DND-41 (cell line): ENCODE measurements at regions not wholly inside any gene's neighbourhood (a gene's known extent, or its start where the extent isn't known, plus 50 kb on each side); places are given as distances from the start of the nearest gene placed in this dataset.

ENCODE experiments used
- ATAC-seq: fragments of 200-7000 bp; cut with Tn5 transposase; 3 replicates; pipeline ENCODE4 v1.9.1; 2021; ENCODE audit warnings: low read depth; ENCODE audit not compliant: insufficient read depth
- DNase-seq: peaks from one replicate; pipeline ENCODE4 v3.0.0-alpha.2; 2020
- H2AFZ ChIP-seq: 2 replicates; pipeline ENCODE4 v1.6.0; 2012; ENCODE audit warnings: low read depth, low read length
- H3K27ac ChIP-seq: 2 replicates; pipeline ENCODE4 v1.5.1; 2012; ENCODE audit warnings: low read length, inconsistent platforms
- H3K27me3 ChIP-seq: fragments of 200-600 bp; sonication (generic); 2 replicates; pipeline ENCODE4 v1.6.0; 2012; ENCODE audit warnings: low read length, mild to moderate bottlenecking, inconsistent platforms; ENCODE audit not compliant: insufficient read depth, poor library complexity
- H3K36me3 ChIP-seq: 2 replicates; pipeline ENCODE4 v1.5.1; 2012; ENCODE audit warnings: low read length, inconsistent platforms; ENCODE audit not compliant: insufficient read depth
- H3K4me1 ChIP-seq: 2 replicates; pipeline ENCODE4 v1.5.1; 2012; ENCODE audit warnings: mild to moderate bottlenecking, low read length; ENCODE audit not compliant: insufficient read depth
- H3K4me2 ChIP-seq: 2 replicates; pipeline ENCODE4 v1.6.0; 2012; ENCODE audit warnings: mild to moderate bottlenecking, moderate library complexity, low read length, inconsistent platforms; ENCODE audit not compliant: insufficient read depth
- H3K4me3 ChIP-seq, 2 experiments: fragments of 200-600 bp in 1 of 2; shearing (Covaris generic) in 1 of 2; 2 replicates each; pipeline ENCODE4 v1.5.1; 2012 to 2016; ENCODE audit warnings: inconsistent platforms in 2 of 2, low read length in 2 of 2, mild to moderate bottlenecking in 2 of 2, low read depth in 1 of 2, moderate library complexity in 1 of 2
- H3K79me2 ChIP-seq: 2 replicates; pipeline ENCODE4 v1.6.0; 2012; ENCODE audit warnings: low read length, inconsistent platforms; ENCODE audit not compliant: insufficient read depth
- H3K9ac ChIP-seq: 2 replicates; pipeline ENCODE4 v1.6.0; 2012; ENCODE audit warnings: low read depth, mild to moderate bottlenecking, inconsistent platforms, low read length, moderate library complexity
- H3K9me3 ChIP-seq: 2 replicates; pipeline ENCODE4 v1.5.1; 2012; ENCODE audit warnings: low read length, moderate library complexity, mild to moderate bottlenecking, inconsistent platforms; ENCODE audit not compliant: insufficient read depth, severe bottlenecking
- H4K20me1 ChIP-seq: 2 replicates; pipeline ENCODE4 v1.6.0; 2012; ENCODE audit warnings: low read length; ENCODE audit not compliant: insufficient read depth
- EZH2 ChIP-seq: IDR thresholded peaks from 3 replicates; pipeline ENCODE4 v1.6.1; 2012; ENCODE audit warnings: borderline replicate concordance, low read depth, mild to moderate bottlenecking, moderate library complexity, low read length, inconsistent platforms; ENCODE audit not compliant: severe bottlenecking
- TF ChIP-seq, protein P1 (sequence below): IDR thresholded peaks from 2 replicates; pipeline ENCODE4 v1.5.1; 2012; ENCODE audit warnings: borderline replicate concordance, low read length, moderate library complexity, mild to moderate bottlenecking; ENCODE audit not compliant: poor library complexity, severe bottlenecking; ENCODE audit errors: extremely low read depth

DNA sequence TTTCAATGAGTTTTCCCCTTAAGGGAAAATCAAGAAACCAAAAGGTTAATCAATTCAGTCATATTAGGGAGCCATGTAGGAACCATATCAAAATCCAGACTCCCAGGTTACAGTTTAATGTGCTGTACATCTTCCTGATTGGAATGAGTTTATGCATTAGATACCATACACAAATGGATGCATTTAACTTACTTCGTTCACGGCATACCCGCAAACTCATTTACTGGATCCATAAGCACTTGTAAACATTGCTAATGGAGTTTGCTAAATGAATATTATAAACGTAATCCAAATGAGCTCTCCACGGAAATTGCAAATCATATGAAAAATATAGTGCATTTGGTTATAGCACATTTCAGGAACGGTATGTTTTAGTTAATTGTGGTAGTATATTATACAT, 228.9 kb upstream of the G2E3 start:
- no peak overlapping the region for H3K27ac ChIP-seq
- ATAC-seq, result no peak
- TF ChIP-seq EZH2, result no peak
- TF ChIP-seq, protein P1, sequence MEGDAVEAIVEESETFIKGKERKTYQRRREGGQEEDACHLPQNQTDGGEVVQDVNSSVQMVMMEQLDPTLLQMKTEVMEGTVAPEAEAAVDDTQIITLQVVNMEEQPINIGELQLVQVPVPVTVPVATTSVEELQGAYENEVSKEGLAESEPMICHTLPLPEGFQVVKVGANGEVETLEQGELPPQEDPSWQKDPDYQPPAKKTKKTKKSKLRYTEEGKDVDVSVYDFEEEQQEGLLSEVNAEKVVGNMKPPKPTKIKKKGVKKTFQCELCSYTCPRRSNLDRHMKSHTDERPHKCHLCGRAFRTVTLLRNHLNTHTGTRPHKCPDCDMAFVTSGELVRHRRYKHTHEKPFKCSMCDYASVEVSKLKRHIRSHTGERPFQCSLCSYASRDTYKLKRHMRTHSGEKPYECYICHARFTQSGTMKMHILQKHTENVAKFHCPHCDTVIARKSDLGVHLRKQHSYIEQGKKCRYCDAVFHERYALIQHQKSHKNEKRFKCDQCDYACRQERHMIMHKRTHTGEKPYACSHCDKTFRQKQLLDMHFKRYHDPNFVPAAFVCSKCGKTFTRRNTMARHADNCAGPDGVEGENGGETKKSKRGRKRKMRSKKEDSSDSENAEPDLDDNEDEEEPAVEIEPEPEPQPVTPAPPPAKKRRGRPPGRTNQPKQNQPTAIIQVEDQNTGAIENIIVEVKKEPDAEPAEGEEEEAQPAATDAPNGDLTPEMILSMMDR, result no peak
- no peak overlapping the region for H2AFZ ChIP-seq
- no peak overlapping the region for H3K4me3 ChIP-seq
- H3K4me2 ChIP-seq, result no peak overlapping the region
- H3K9ac ChIP-seq, result no peak overlapping the region
- no peaks in the 10 kb centered on the region for H3K9me3 ChIP-seq
- no peaks in the 10 kb centered on the region for H3K79me2 ChIP-seq
- no peaks in the 10 kb centered on the region for H3K36me3 ChIP-seq
- no peaks in the 10 kb centered on the region for H3K27me3 ChIP-seq
- no peaks in the 10 kb centered on the region for H3K4me1 ChIP-seq
- DNase-seq, result no peak
- no peaks in the 10 kb centered on the region for H4K20me1 ChIP-seq

GRCh38 chr14:30330445-30330844, 228.5 kb upstream of the G2E3 start:
- DNase-seq (no peak), ATAC-seq (no peak)
- no peaks in the 10 kb centered on the region for H3K27me3 ChIP-seq
- no peaks in the 10 kb centered on the region for H3K79me2 ChIP-seq
- H3K4me3 ChIP-seq, result no peak overlapping the region
- no peak overlapping the region for H3K4me2 ChIP-seq
- no peak overlapping the region for H3K9ac ChIP-seq
- no peaks in the 10 kb centered on the region for H3K36me3 ChIP-seq
- no peak overlapping the region for H3K27ac ChIP-seq
- H3K4me1 ChIP-seq, result no peaks in the 10 kb centered on the region
- H4K20me1 ChIP-seq, result no peaks in the 10 kb centered on the region
- no peaks in the 10 kb centered on the region for H3K9me3 ChIP-seq
- no peak overlapping the region for H2AFZ ChIP-seq
- TF ChIP-seq EZH2, result no peak
- TF ChIP-seq, protein P1, result peak; percentile 54

- no peaks in the 10 kb centered on the region for H3K36me3 ChIP-seq
- H3K9ac ChIP-seq, result no peak overlapping the region
- no peak overlapping the region for H3K4me3 ChIP-seq
- ATAC-seq (no peak), DNase-seq (no peak)
- no peaks in the 10 kb centered on the region for H3K27me3 ChIP-seq
- H4K20me1 ChIP-seq, result no peaks in the 10 kb centered on the region
- no peak overlapping the region for H3K4me2 ChIP-seq
- H3K79me2 ChIP-seq, result no peaks in the 10 kb centered on the region
- no peak overlapping the region for H2AFZ ChIP-seq
- no peaks in the 10 kb centered on the region for H3K9me3 ChIP-seq
- no peaks in the 10 kb centered on the region for H3K4me1 ChIP-seq
- TF ChIP-seq, protein P1, result no peak
- TF ChIP-seq EZH2, result no peak
- H3K27ac ChIP-seq, result no peak overlapping the region
Measured at GRCh38 chr14:30331030-30331429, 227.9 kb upstream of the G2E3 start.

DNA sequence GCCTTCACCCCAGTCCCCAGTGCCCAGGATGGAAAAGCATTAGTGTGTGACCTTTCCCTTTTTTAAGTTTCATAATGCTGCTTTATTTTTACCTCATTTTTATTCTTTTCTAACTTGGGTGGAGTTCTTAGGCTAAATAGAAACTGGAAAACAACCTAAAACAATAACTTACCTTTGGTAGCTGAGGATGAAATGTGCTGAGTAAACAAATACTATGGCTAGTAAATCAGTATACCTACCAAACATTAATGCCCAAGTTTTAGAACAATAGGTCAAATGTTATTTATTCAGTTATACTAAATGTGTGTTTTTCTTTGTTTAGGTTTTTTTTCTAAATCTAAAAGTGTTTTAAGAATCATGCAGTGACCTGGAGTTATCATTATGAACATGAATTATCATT, 226.6 kb upstream of the G2E3 start:
- Histone ChIP-seq H3K9ac (no peak overlapping the region), H3K4me1 (no peaks in the 10 kb centered on the region), H4K20me1 (no peaks in the 10 kb centered on the region), H3K36me3 (no peaks in the 10 kb centered on the region), H3K27me3 (no peaks in the 10 kb centered on the region), H3K79me2 (no peaks in the 10 kb centered on the region), H2AFZ (no peak overlapping the region), H3K4me3 (no peak overlapping the region), H3K27ac (no peak overlapping the region), H3K9me3 (no peaks in the 10 kb centered on the region), H3K4me2 (no peak overlapping the region)
- DNase-seq, result no peak
- TF ChIP-seq, protein P1, result no peak
- no peak for TF ChIP-seq EZH2
- ATAC-seq, result no peak
